H1 (cell line): ENCODE measurements at regions not wholly inside any gene's neighbourhood (a gene's known extent, or its start where the extent isn't known, plus 50 kb on each side); places are given as distances from the start of the nearest gene placed in this dataset.
"Not testable (repeated sequence)": the region's sequence is repeated elsewhere in the genome, so short reads cannot be mapped to it uniquely, and the experiment has no call there.

ENCODE experiments used
- ATF2 ChIP-seq: IDR thresholded peaks from 2 replicates; pipeline ENCODE4 v1.6.1; 2012; ENCODE audit warnings: low read length, inconsistent platforms
- CTCF ChIP-seq, 3 experiments: IDR thresholded peaks; 1 replicate in 2 of 3; 2 replicates in 1 of 3; pipeline versions ENCODE4 v1.5.1 to v1.6.1; 2011; ENCODE audit warnings: low read length in 3 of 3, mild to moderate bottlenecking in 3 of 3, inconsistent platforms in 2 of 3, low read depth in 1 of 3, moderate library complexity in 1 of 3; ENCODE audit not compliant: insufficient read depth in 1 of 3; ENCODE audit errors: control extremely low read depth in 1 of 3
- EP300 ChIP-seq, 2 experiments: IDR thresholded peaks; 1 replicate in 1 of 2; 2 replicates in 1 of 2; pipeline ENCODE4 v1.6.1; 2011 to 2012; ENCODE audit warnings: low read depth in 2 of 2, low read length in 2 of 2, mild to moderate bottlenecking in 2 of 2, borderline replicate concordance in 1 of 2, inconsistent platforms in 1 of 2, moderate library complexity in 1 of 2
- EZH2 ChIP-seq: fragments of 200-600 bp; sonication (generic); IDR thresholded peaks from 2 replicates; pipeline ENCODE4 v1.7.1; 2012; ENCODE audit warnings: low read depth, mild to moderate bottlenecking, moderate library complexity, low read length, inconsistent platforms; ENCODE audit not compliant: severe bottlenecking
- JUND ChIP-seq: IDR thresholded peaks from 2 replicates; pipeline ENCODE4 v1.6.1; 2011; ENCODE audit warnings: mild to moderate bottlenecking, improper control_type of control experiment, low read length
- KDM1A ChIP-seq: fragments of 200-600, 300-600 bp; sonication (generic); IDR thresholded peaks from 2 replicates; pipeline ENCODE4 v1.7.1; 2016; ENCODE audit warnings: mild to moderate bottlenecking, low read length, borderline replicate concordance
- POLR2A ChIP-seq, 2 experiments: IDR thresholded peaks; 1 replicate in 1 of 2; 2 replicates in 1 of 2; pipeline ENCODE4 v1.6.1; 2011; ENCODE audit warnings: low read depth in 2 of 2, low read length in 2 of 2, mild to moderate bottlenecking in 2 of 2; ENCODE audit errors: control extremely low read depth in 1 of 2
- POLR2AphosphoS5 ChIP-seq: IDR thresholded peaks from 2 replicates; pipeline ENCODE4 v1.6.1; 2011; ENCODE audit warnings: low read depth, low read length
- POU5F1 ChIP-seq: IDR thresholded peaks from 2 replicates; pipeline ENCODE4 v1.6.1; 2011; ENCODE audit warnings: low read depth, mild to moderate bottlenecking, low read length, moderate library complexity
- SP1 ChIP-seq: IDR thresholded peaks from 2 replicates; pipeline ENCODE4 v1.6.1; 2011; ENCODE audit warnings: low read depth, low read length
- SP2 ChIP-seq: IDR thresholded peaks from 2 replicates; pipeline ENCODE4 v1.6.1; 2012; ENCODE audit warnings: mild to moderate bottlenecking, low read length, inconsistent platforms
- SP4 ChIP-seq: IDR thresholded peaks from 2 replicates; pipeline ENCODE4 v1.6.1; 2012; ENCODE audit warnings: low read length, inconsistent platforms
- TAF1 ChIP-seq: IDR thresholded peaks from 2 replicates; pipeline ENCODE4 v1.6.1; 2011; ENCODE audit warnings: mild to moderate bottlenecking, low read depth, low read length
- USF2 ChIP-seq: IDR thresholded peaks from 2 replicates; pipeline ENCODE4 v1.6.1; 2011; ENCODE audit warnings: low read length, improper control_type of control experiment

GRCh38 chr16:29233705-29234404, 172.7 kb downstream of the NPIPB11 start:
- TF ChIP-seq CTCF (IDR thresholded peaks at IDR 0.05; ENCODE audit: control extremely low read depth in 1 of 3, insufficient read depth in 1 of 3, low read depth in 1 of 3, low read length in 3 of 3); EZH2; SP2; TAF1; SP1; KDM1A; EP300 (IDR thresholded peaks at IDR 0.05; ENCODE audit: borderline replicate concordance in 1 of 2, low read depth in 2 of 2, low read length in 2 of 2); USF2; ATF2; POLR2AphosphoS5; POLR2A (IDR thresholded peaks at IDR 0.05; ENCODE audit: control extremely low read depth in 1 of 2, low read depth in 2 of 2, low read length in 2 of 2); JUND; SP4; POU5F1: not testable (repeated sequence)
